ENCODE measurements at regions not wholly inside any gene's neighbourhood (a gene's known extent, or its start where the extent isn't known, plus 50 kb on each side); places are given as distances from the start of the nearest gene placed in this dataset.

DNA sequence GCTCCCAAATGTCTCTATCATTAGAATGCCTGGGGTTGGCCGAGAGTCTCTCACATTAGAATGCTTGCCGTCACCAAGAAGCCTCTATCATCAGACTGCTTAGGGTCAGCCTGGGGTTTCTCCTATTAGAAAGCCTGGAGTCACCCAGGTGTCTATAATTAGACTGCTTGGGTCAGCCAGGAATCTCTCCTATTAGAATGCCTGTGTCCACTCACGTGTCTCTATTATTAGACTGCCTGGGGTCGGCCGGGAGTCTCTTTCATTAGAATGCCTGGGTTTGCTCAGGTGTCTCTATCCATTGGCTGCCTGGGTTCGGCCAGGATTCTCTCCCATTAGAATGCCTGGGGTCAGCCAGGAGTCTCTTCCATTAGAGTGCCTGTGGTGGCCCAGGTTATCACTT, 1453.1 kb downstream of the UQCRFS1 start:
- TF ChIP-seq TEAD4 (IDR thresholded peaks at IDR 0.05) = no peak
- no peak for TF ChIP-seq RAD21 (IDR thresholded peaks at IDR 0.05; ENCODE audit: low read depth)
- TF ChIP-seq EP300 (IDR thresholded peaks at IDR 0.05; ENCODE audit: borderline replicate concordance) = no peak
- TF ChIP-seq, protein P1, sequence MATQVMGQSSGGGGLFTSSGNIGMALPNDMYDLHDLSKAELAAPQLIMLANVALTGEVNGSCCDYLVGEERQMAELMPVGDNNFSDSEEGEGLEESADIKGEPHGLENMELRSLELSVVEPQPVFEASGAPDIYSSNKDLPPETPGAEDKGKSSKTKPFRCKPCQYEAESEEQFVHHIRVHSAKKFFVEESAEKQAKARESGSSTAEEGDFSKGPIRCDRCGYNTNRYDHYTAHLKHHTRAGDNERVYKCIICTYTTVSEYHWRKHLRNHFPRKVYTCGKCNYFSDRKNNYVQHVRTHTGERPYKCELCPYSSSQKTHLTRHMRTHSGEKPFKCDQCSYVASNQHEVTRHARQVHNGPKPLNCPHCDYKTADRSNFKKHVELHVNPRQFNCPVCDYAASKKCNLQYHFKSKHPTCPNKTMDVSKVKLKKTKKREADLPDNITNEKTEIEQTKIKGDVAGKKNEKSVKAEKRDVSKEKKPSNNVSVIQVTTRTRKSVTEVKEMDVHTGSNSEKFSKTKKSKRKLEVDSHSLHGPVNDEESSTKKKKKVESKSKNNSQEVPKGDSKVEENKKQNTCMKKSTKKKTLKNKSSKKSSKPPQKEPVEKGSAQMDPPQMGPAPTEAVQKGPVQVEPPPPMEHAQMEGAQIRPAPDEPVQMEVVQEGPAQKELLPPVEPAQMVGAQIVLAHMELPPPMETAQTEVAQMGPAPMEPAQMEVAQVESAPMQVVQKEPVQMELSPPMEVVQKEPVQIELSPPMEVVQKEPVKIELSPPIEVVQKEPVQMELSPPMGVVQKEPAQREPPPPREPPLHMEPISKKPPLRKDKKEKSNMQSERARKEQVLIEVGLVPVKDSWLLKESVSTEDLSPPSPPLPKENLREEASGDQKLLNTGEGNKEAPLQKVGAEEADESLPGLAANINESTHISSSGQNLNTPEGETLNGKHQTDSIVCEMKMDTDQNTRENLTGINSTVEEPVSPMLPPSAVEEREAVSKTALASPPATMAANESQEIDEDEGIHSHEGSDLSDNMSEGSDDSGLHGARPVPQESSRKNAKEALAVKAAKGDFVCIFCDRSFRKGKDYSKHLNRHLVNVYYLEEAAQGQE (IDR thresholded peaks at IDR 0.05; ENCODE audit: low read depth) = no peak
- TF ChIP-seq FOXM1 (IDR thresholded peaks at IDR 0.05; ENCODE audit: borderline replicate concordance, low read depth) = no peak
- TF ChIP-seq TCF12 (IDR thresholded peaks at IDR 0.05; ENCODE audit: low read depth) = no peak
- no peak for TF ChIP-seq CREB1 (IDR thresholded peaks at IDR 0.05; ENCODE audit: low read depth)
- no peak for TF ChIP-seq YY1 (IDR thresholded peaks at IDR 0.05; ENCODE audit: low read depth)
- TF ChIP-seq TAF1 (IDR thresholded peaks at IDR 0.05; ENCODE audit: low read depth) = no peak
- TF ChIP-seq, protein P2, sequence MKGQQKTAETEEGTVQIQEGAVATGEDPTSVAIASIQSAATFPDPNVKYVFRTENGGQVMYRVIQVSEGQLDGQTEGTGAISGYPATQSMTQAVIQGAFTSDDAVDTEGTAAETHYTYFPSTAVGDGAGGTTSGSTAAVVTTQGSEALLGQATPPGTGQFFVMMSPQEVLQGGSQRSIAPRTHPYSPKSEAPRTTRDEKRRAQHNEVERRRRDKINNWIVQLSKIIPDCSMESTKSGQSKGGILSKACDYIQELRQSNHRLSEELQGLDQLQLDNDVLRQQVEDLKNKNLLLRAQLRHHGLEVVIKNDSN (IDR thresholded peaks at IDR 0.05) = no peak

DNA sequence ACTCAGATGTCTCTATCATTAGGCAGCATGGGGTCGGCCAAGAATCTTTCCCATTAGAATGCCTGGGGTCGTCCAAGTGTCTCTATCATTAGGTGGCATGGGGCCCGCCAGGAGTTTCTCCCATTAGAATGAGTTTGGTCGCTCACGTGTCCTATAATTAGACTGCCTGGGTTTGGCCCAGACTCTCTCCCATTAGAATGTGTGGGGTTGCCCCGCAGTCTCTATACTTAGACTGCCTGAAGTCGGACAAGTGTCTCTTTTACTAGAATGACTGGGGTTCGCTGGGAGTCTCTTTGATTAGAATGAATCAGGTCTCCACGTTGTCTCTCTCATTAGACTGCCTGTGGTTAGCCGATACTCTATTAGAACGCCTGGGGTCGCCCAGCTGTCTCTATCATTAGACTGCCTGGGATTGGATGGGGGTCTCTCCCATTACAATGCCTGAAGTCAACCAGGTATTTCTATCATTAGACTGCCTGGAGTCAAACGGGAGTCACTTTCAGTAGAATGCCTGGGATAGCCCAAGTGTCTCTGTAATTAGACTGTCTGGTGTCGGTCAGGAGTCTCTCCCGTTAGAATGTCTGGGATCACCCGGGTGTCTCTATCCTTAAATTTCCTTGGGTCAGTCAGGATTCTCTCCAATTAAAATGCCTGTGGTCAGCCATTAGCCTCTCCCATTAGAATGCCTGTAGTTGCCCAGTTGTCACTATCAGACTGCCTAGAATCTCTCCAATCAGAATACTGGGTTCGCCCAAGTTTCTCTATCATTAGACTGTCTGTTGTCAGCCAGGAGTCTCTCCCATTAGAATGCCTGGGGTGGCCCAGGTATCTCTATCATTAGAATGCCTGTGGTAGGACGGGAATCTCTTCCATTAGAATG, 1454.1 kb downstream of the UQCRFS1 start:
- TF ChIP-seq RAD21 (IDR thresholded peaks at IDR 0.05; ENCODE audit: low read depth) (no peak), FOXM1 (IDR thresholded peaks at IDR 0.05; ENCODE audit: borderline replicate concordance, low read depth) (no peak)
- TF ChIP-seq, protein P2 (IDR thresholded peaks at IDR 0.05) = no peak

DNA sequence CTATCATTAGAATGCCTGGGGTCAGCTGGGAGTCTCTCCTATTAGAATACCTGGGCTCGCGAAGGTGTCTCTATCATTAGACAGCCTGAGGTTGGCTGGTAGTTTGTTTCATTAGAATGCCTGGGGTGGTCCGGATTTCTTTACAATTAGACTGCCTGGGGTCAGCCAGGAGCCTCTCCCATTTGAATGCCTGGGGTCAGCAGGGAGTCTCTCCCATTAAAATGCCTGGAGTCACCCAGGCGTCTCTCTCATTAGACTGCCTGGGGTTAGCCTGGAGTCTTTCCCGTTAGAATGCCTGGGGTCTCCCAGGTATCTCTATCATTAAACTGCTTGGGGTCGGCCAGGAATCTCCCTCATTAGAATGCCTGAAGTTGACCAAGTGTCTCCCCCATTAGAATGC, 1458.3 kb downstream of the UQCRFS1 start:
- TF ChIP-seq ZBTB7A (IDR thresholded peaks at IDR 0.05; ENCODE audit: low read depth) (no peak), FOXM1 (IDR thresholded peaks at IDR 0.05; ENCODE audit: borderline replicate concordance, low read depth) (peak; percentile 94), TAF1 (IDR thresholded peaks at IDR 0.05; ENCODE audit: low read depth) (no peak), EGR1 (IDR thresholded peaks at IDR 0.05) (no peak), YY1 (IDR thresholded peaks at IDR 0.05; ENCODE audit: low read depth) (no peak), NFIC (IDR thresholded peaks at IDR 0.05) (peak; percentile 94), TCF12 (IDR thresholded peaks at IDR 0.05; ENCODE audit: low read depth) (peak; percentile 96), TEAD4 (IDR thresholded peaks at IDR 0.05) (peak; percentile 97), CREB1 (IDR thresholded peaks at IDR 0.05; ENCODE audit: low read depth) (no peak), RAD21 (IDR thresholded peaks at IDR 0.05; ENCODE audit: low read depth) (no peak), EP300 (IDR thresholded peaks at IDR 0.05; ENCODE audit: borderline replicate concordance) (peak; percentile 94), CEBPB (IDR thresholded peaks at IDR 0.05) (peak; percentile 18; the same call in 1 of the 2 replicates)
- TF ChIP-seq, protein P2 (IDR thresholded peaks at IDR 0.05) = no peak
- TF ChIP-seq, protein P1 (IDR thresholded peaks at IDR 0.05; ENCODE audit: low read depth) = no peak
- TF ChIP-seq, protein P3, sequence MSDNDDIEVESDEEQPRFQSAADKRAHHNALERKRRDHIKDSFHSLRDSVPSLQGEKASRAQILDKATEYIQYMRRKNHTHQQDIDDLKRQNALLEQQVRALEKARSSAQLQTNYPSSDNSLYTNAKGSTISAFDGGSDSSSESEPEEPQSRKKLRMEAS (IDR thresholded peaks at IDR 0.05) = no peak

DNA sequence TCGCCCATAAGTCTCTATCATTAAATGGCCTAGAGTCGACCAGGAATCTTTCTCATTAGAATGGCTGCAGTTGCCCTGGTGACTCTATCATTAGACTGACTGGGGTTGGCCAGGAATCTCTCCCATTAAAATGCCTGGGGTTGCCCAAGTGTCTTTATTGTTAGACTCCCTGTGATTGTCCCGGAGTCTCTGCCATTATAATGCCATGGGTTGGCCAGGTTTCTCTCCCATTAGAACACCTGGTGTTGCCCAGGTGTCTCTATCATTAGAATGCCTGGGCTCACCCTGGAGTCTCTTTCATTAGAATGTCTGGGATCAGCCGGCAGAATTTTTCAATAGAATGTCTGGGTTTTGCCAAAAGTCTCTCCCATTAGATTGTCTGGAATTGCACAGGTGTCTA, 1459.3 kb downstream of the UQCRFS1 start:
- TF ChIP-seq, protein P1 (IDR thresholded peaks at IDR 0.05; ENCODE audit: low read depth) = no peak
- TF ChIP-seq EP300 (IDR thresholded peaks at IDR 0.05; ENCODE audit: borderline replicate concordance) = peak; percentile 63; the same call in 1 of the 2 replicates
- TF ChIP-seq RAD21 (IDR thresholded peaks at IDR 0.05; ENCODE audit: low read depth) = no peak
- no peak for TF ChIP-seq ZBTB7A (IDR thresholded peaks at IDR 0.05; ENCODE audit: low read depth)
- no peak for TF ChIP-seq EGR1 (IDR thresholded peaks at IDR 0.05)
- TF ChIP-seq CREB1 (IDR thresholded peaks at IDR 0.05; ENCODE audit: low read depth) = no peak
- TF ChIP-seq TEAD4 (IDR thresholded peaks at IDR 0.05) = no peak; the same call in 1 of the 2 replicates
- TF ChIP-seq TCF12 (IDR thresholded peaks at IDR 0.05; ENCODE audit: low read depth) = peak; percentile 79
- TF ChIP-seq CEBPB (IDR thresholded peaks at IDR 0.05) = no peak

Measured in Ishikawa (cell line).